HepG2 (cell line): ENCODE measurements at regions not wholly inside any gene's neighbourhood (a gene's known extent, or its start where the extent isn't known, plus 50 kb on each side); places are given as distances from the start of the nearest gene placed in this dataset.

Experiments
- ATAC-seq: fragments of 200-7000 bp; cut with Tn5 transposase; 3 replicates; pipeline ENCODE4 v1.9.1; 2020; ENCODE audit warnings: mild to moderate bottlenecking, moderate library complexity
- BruUV-seq: library from RNA; stranded (reverse); fragments of 400-500 nt; replicated peaks from 2 replicates; lab custom pipeline; 2021; lab: Mats Ljungman, UMichigan
- CTCF ChIA-PET: fragments of 300-600 bp; formaldehyde crosslinking; extraction: SDS; loops from one replicate; lab custom pipeline; 2021; ENCODE audit warnings: low total read pairs, inconsistent platforms, low intra/inter-chr PET ratio; lab: Yijun Ruan, JAX
- POLR2A ChIA-PET: fragments of 350-600 bp; sonication (Branson Sonifier 250); formaldehyde crosslinking; loops from one replicate; lab custom pipeline; 2020; ENCODE audit warnings: antibody characterized with exemption, inconsistent platforms; lab: Yijun Ruan, JAX
- DNase-seq: peaks from one replicate; pipeline ENCODE4 v3.0.0-alpha.2; 2015; ENCODE audit warnings: low spot score
- FAIRE-seq: peaks from 3 replicates; lab custom pipeline; 2011; peaks lifted over from hg19 to GRCh38; lab: Jason Lieb, UNC
- H2AFZ ChIP-seq: one replicate; pipeline ENCODE4 v1.6.1; 2011; ENCODE audit warnings: low read length, inconsistent platforms
- H3K27ac ChIP-seq: fragments of 300-600 bp; 3 replicates; pipeline ENCODE4 v1.8.0; 2011; ENCODE audit warnings: mixed run types, mild to moderate bottlenecking, mixed read lengths, low read length, inconsistent platforms; ENCODE audit not compliant: insufficient read depth; ENCODE audit errors: extremely low read length
- H3K27me3 ChIP-seq, 2 experiments: fragments of 200-600 bp in 1 of 2; 2 replicates in 1 of 2; 3 replicates in 1 of 2; pipeline versions ENCODE4 v1.6.0 to v1.8.0; 2011; ENCODE audit warnings: low read length in 2 of 2, mild to moderate bottlenecking in 2 of 2, moderate library complexity in 2 of 2, inconsistent platforms in 1 of 2; ENCODE audit not compliant: insufficient read depth in 2 of 2, control insufficient read depth in 1 of 2
- H3K36me3 ChIP-seq, 2 experiments: fragments of 200-600 bp in 1 of 2; replicated peaks in 1 of 2; 2 replicates in 1 of 2; 3 replicates in 1 of 2; pipeline versions ENCODE4 v1.5.1 to v1.8.0; 2011; ENCODE audit warnings: low read length in 2 of 2, inconsistent platforms in 1 of 2; ENCODE audit not compliant: insufficient read depth in 2 of 2, control insufficient read depth in 1 of 2
- H3K4me1 ChIP-seq: 2 replicates; pipeline ENCODE4 v1.5.1; 2012; ENCODE audit warnings: low read length, inconsistent platforms; ENCODE audit not compliant: insufficient read depth
- H3K4me2 ChIP-seq: 2 replicates; pipeline ENCODE4 v1.6.0; 2011; ENCODE audit warnings: low read depth, low read length, inconsistent platforms
- H3K4me3 ChIP-seq, 3 experiments: fragments of 200-600 bp in 1 of 3; sonication (generic), shearing (Covaris generic) in 1 of 3; replicated peaks in 1 of 3; 2 replicates each; pipeline ENCODE4 v1.5.1; 2011 to 2016; ENCODE audit warnings: low read length in 3 of 3, inconsistent platforms in 2 of 3, low read depth in 2 of 3, mild to moderate bottlenecking in 2 of 3, control low read depth in 1 of 3, mixed read lengths in 1 of 3; ENCODE audit not compliant: insufficient read depth in 1 of 3
- H3K79me2 ChIP-seq: one replicate; pipeline ENCODE4 v1.6.1; 2011; ENCODE audit warnings: low read length, inconsistent platforms; ENCODE audit not compliant: insufficient read depth
- H3K9ac ChIP-seq: 2 replicates; pipeline ENCODE4 v1.6.0; 2011; ENCODE audit warnings: mild to moderate bottlenecking, low read depth, low read length, inconsistent platforms; ENCODE audit not compliant: insufficient read depth
- H3K9me3 ChIP-seq: 2 replicates; pipeline ENCODE4 v1.5.1; 2012; ENCODE audit warnings: mild to moderate bottlenecking, low read length
- H4K20me1 ChIP-seq: 2 replicates; pipeline ENCODE4 v1.6.0; 2011; ENCODE audit warnings: inconsistent platforms, mild to moderate bottlenecking, low read length, moderate library complexity; ENCODE audit not compliant: insufficient read depth
- CREB1 ChIP-seq, 2 experiments: fragments of 450-650 bp in 1 of 2; IDR thresholded peaks; 2 replicates each; pipeline ENCODE4 v1.6.1; 2016 to 2017; ENCODE audit warnings: control low read depth in 1 of 2, mild to moderate bottlenecking in 1 of 2, missing compliant biosample characterization in 1 of 2, missing genetic modification characterization in 1 of 2
- MAX ChIP-seq: IDR thresholded peaks from 2 replicates; pipeline ENCODE4 v1.6.1; 2012; ENCODE audit warnings: inconsistent platforms
- MLX ChIP-seq: IDR thresholded peaks from 2 replicates; pipeline ENCODE4 v1.6.1; 2016
- NCOA2 ChIP-seq: sonication (generic); formaldehyde crosslinking; IDR thresholded peaks from 2 replicates; pipeline ENCODE4 v1.8.0; 2022; ENCODE audit warnings: inconsistent platforms
- REST ChIP-seq, 2 experiments: IDR thresholded peaks; 2 replicates each; pipeline ENCODE4 v1.6.1; 2011 to 2012; ENCODE audit warnings: low read length in 2 of 2, borderline replicate concordance in 1 of 2, low read depth in 1 of 2, mild to moderate bottlenecking in 1 of 2, moderate library complexity in 1 of 2
- ZFY ChIP-seq: sonication (generic); formaldehyde crosslinking; IDR thresholded peaks from 2 replicates; pipeline ENCODE4 v1.4.0; 2020; ENCODE audit warnings: missing genetic modification reagents
- ZNF687 ChIP-seq: sonication (generic); formaldehyde crosslinking; IDR thresholded peaks from 2 replicates; pipeline ENCODE4 v1.5.1; 2020; ENCODE audit warnings: mild to moderate bottlenecking, missing genetic modification reagents, moderate library complexity
- WGBS: methylation state at CpG from one replicate; pipeline ENCODE4 v1.1.6; 2017; ENCODE audit warnings: low lambda C conversion rate; 5-methylcytosine and 5-hydroxymethylcytosine counted together
- in situ Hi-C: cut with HindIII; loops from 2 replicates; pipeline ENCODE4 v1.10.0; 2017; ENCODE audit warnings: low pct_unique_long_range_greater_than_20kb; ENCODE audit not compliant: extremely low pct_ligation_motif_present
- intact Hi-C: fragments of 100-400 bp; cut with micrococcal nuclease; formaldehyde crosslinking; loops from one replicate; pipeline ENCODE4 v1.10.0; 2022; ENCODE audit not compliant: unreplicated experiment

- TF ChIP-seq CREB1 (IDR thresholded peaks at IDR 0.05): peak; percentile 75
- no peak for TF ChIP-seq CREB1 (CRISPR knock-in tag; IDR thresholded peaks at IDR 0.05)
- TF ChIP-seq REST (IDR thresholded peaks at IDR 0.05; ENCODE audit: borderline replicate concordance in 1 of 2, low read depth in 1 of 2, low read length in 2 of 2): no peak
These were observed 103.6 kb upstream of the IER5L start (continued) for GRCh38 chr9:129281506-129282145.

GRCh38 chr9:129280623-129281271, 102.7 kb upstream of the IER5L start:
- Histone ChIP-seq H4K20me1 (no peaks in the 10 kb centered on the region), H3K79me2 (no peaks in the 10 kb centered on the region), H3K27me3 (peaks cover 0 to 37% of the 10 kb centered on the region in 2 experiments; a peak in 4 of 5 replicates), H3K27ac (no peak overlapping the region), H3K4me1 (peaks cover 50% of the 10 kb centered on the region), H3K4me2 (no peak overlapping the region), H3K9me3 (no peaks in the 10 kb centered on the region), H2AFZ (no peak overlapping the region), H3K4me3 (no peak overlapping the region), H3K9ac (no peak overlapping the region), H3K36me3 (no peaks in the 10 kb centered on the region)
- no TSS peak for BruUV-seq
- no peak for ATAC-seq
- ChIA-PET CTCF (no interaction called here), POLR2A (no interaction called here)
- DNase-seq: no peak
- 33% methylated on average over 3 of the region's 8 CpGs for WGBS
- TF ChIP-seq ZFY: 0 out of 2 replicates have a peak, but pooled peaks have one; percentile 17
- TF ChIP-seq MLX (CRISPR knock-in tag): no peak
- TF ChIP-seq NCOA2 (CRISPR knock-in tag): no peak
- 0 out of 2 replicates have a peak, but pooled peaks have one; percentile 14 for TF ChIP-seq MAX
- TF ChIP-seq ZNF687 (CRISPR knock-in tag): peak; percentile 16; the same call in 1 of the 2 replicates
- intact Hi-C loops (no loop called here), in situ Hi-C loops (no loop called here)
- FAIRE-seq: no peak
